Breast epithelium (tissue), 3 donors: ENCODE measurements at regions not wholly inside any gene's neighbourhood (a gene's known extent, or its start where the extent isn't known, plus 50 kb on each side); places are given as distances from the start of the nearest gene placed in this dataset.

Experiments
- CTCF ChIP-seq, 3 donors: fragments of 450-650 bp; IDR thresholded peaks; one replicate each; pipeline ENCODE4 v1.5.1; 2016 to 2017; ENCODE audit warnings: antibody characterized with exemption in 3 of 3, mild to moderate bottlenecking in 3 of 3, moderate library complexity in 3 of 3
- POLR2A ChIP-seq: fragments of 450-650 bp; IDR thresholded peaks from one replicate; pipeline ENCODE4 v1.6.1; 2016; ENCODE audit warnings: antibody characterized with exemption, mild to moderate bottlenecking, moderate library complexity
- POLR2AphosphoS5 ChIP-seq, 3 donors: sonication (generic); formaldehyde crosslinking; IDR thresholded peaks; one replicate each; pipeline ENCODE4 v1.6.1; 2017; ENCODE audit warnings: antibody characterized with exemption in 3 of 3

- TF ChIP-seq CTCF (IDR thresholded peaks at IDR 0.05) (no peak), POLR2A (no peak), POLR2AphosphoS5 (IDR thresholded peaks at IDR 0.05) (no peak)
These were observed 426.5 kb downstream of the SHQ1 start for GRCh38 chr3:72421786-72422185.
